Keratinocyte (primary cell): ENCODE measurements at regions not wholly inside any gene's neighbourhood (a gene's known extent, or its start where the extent isn't known, plus 50 kb on each side); places are given as distances from the start of the nearest gene placed in this dataset.

ENCODE experiments used
- DNase-seq: peaks from one replicate; pipeline ENCODE4 v3.0.0-alpha.2; 2011; ENCODE audit warnings: low read depth, missing footprints, low spot score
- FAIRE-seq: peaks from 2 replicates; lab custom pipeline; 2011; peaks lifted over from hg19 to GRCh38; lab: Jason Lieb, UNC
- H2AFZ ChIP-seq: 2 replicates; pipeline ENCODE4 v1.6.0; 2012; ENCODE audit warnings: low read length, control low read depth, inconsistent platforms; ENCODE audit not compliant: control insufficient read depth
- H3K27ac ChIP-seq: 2 replicates; pipeline ENCODE4 v1.5.1; 2011; ENCODE audit warnings: low read length; ENCODE audit not compliant: control insufficient read depth, insufficient read depth
- H3K27me3 ChIP-seq: 3 replicates; pipeline ENCODE4 v1.6.0; 2011; ENCODE audit warnings: low read length; ENCODE audit not compliant: control insufficient read depth, insufficient read depth; ENCODE audit errors: extremely low read depth
- H3K36me3 ChIP-seq, 2 experiments: 2 replicates in 1 of 2; 3 replicates in 1 of 2; pipeline ENCODE4 v1.5.1; 2011; ENCODE audit warnings: low read length in 2 of 2, mild to moderate bottlenecking in 1 of 2; ENCODE audit not compliant: control insufficient read depth in 2 of 2, insufficient read depth in 2 of 2; ENCODE audit errors: extremely low read depth in 1 of 2
- H3K4me1 ChIP-seq: 3 replicates; pipeline ENCODE4 v1.5.1; 2011; ENCODE audit warnings: low read length; ENCODE audit not compliant: control insufficient read depth, insufficient read depth; ENCODE audit errors: extremely low read depth
- H3K4me2 ChIP-seq: 3 replicates; pipeline ENCODE4 v1.6.0; 2011; ENCODE audit warnings: low read depth, low read length; ENCODE audit not compliant: control insufficient read depth, insufficient read depth; ENCODE audit errors: extremely low read depth
- H3K4me3 ChIP-seq, 3 experiments: fragments of 200-600 bp in 1 of 3; sonication (generic) in 1 of 3; 2 replicates in 2 of 3; 3 replicates in 1 of 3; pipeline ENCODE4 v1.5.1; 2011 to 2016; ENCODE audit warnings: low read length in 3 of 3, mild to moderate bottlenecking in 3 of 3, control low read depth in 2 of 3, inconsistent platforms in 1 of 3, low read depth in 1 of 3, mixed read lengths in 1 of 3, mixed run types in 1 of 3, moderate library complexity in 1 of 3; ENCODE audit not compliant: control insufficient read depth in 2 of 3, insufficient read depth in 2 of 3; ENCODE audit errors: extremely low read depth in 1 of 3
- H3K79me2 ChIP-seq: 2 replicates; pipeline ENCODE4 v1.6.0; 2012; ENCODE audit warnings: low read length; ENCODE audit not compliant: control insufficient read depth, insufficient read depth
- H3K9ac ChIP-seq: 3 replicates; pipeline ENCODE4 v1.6.0; 2011; ENCODE audit warnings: low read length; ENCODE audit not compliant: control insufficient read depth, insufficient read depth; ENCODE audit errors: extremely low read depth
- H3K9me1 ChIP-seq: 3 replicates; pipeline ENCODE4 v1.6.0; 2011; ENCODE audit warnings: low read length; ENCODE audit not compliant: control insufficient read depth, insufficient read depth; ENCODE audit errors: extremely low read depth
- H3K9me3 ChIP-seq: 2 replicates; pipeline ENCODE4 v1.5.1; 2012; ENCODE audit warnings: low read depth, low read length; ENCODE audit not compliant: control insufficient read depth
- H4K20me1 ChIP-seq: 3 replicates; pipeline ENCODE4 v1.6.0; 2011; ENCODE audit warnings: low read length; ENCODE audit not compliant: control insufficient read depth, insufficient read depth; ENCODE audit errors: extremely low read depth
- CTCF ChIP-seq, 3 experiments: IDR thresholded peaks in 1 of 3; conservative IDR thresholded peaks in 1 of 3; optimal IDR thresholded peaks in 1 of 3; 2 replicates in 2 of 3; 3 replicates in 1 of 3; pipeline versions ENCODE3 to v1.5.1; 2011; ENCODE audit warnings: low read length in 3 of 3, mild to moderate bottlenecking in 3 of 3, moderate library complexity in 2 of 3, control low read depth in 1 of 3, inconsistent platforms in 1 of 3; ENCODE audit not compliant: insufficient read depth in 2 of 3; ENCODE audit errors: extremely low read depth in 1 of 3
- EZH2 ChIP-seq: IDR thresholded peaks from one replicate; pipeline ENCODE4 v1.6.1; 2012; ENCODE audit warnings: inconsistent platforms, mild to moderate bottlenecking, low read length, moderate library complexity
- dilution Hi-C: fragments of 300-500 bp; cut with MboI; formaldehyde crosslinking; loops from one replicate; pipeline ENCODE4 v1.7.0; 2020; ENCODE audit warnings: low sequenced_read_pairs; ENCODE audit not compliant: extremely low pct_ligation_motif_present

- Histone ChIP-seq H3K79me2 (no peaks in the 10 kb centered on the region), H3K4me3 (no peak overlapping the region), H2AFZ (no peak overlapping the region), H4K20me1 (no peaks in the 10 kb centered on the region), H3K27me3 (no peaks in the 10 kb centered on the region), H3K9ac (no peak overlapping the region), H3K9me1 (no peaks in the 10 kb centered on the region), H3K36me3 (no peaks in the 10 kb centered on the region), H3K4me2 (no peak overlapping the region), H3K27ac (no peak overlapping the region), H3K9me3 (no peaks in the 10 kb centered on the region), H3K4me1 (no peaks in the 10 kb centered on the region)
- FAIRE-seq, result no peak
- DNase-seq, result no peak
- dilution Hi-C loops, result no loop called here
- no peak for TF ChIP-seq CTCF (optimal IDR thresholded peaks at IDR 0.05 in 1 of 3, IDR thresholded peaks at IDR 0.05 in 1 of 3, conservative IDR thresholded peaks at IDR 0.05 in 1 of 3; ENCODE audit: extremely low read depth in 1 of 3, insufficient read depth in 2 of 3, low read length in 3 of 3)
- TF ChIP-seq EZH2, result no peak
Measured at GRCh38 chr9:102459828-102460227, 535.3 kb upstream of the CYLC2 start.

- Histone ChIP-seq H3K4me2 (no peak overlapping the region), H3K27ac (no peak overlapping the region), H3K79me2 (no peaks in the 10 kb centered on the region), H4K20me1 (no peaks in the 10 kb centered on the region), H3K9me1 (no peaks in the 10 kb centered on the region), H3K4me3 (no peak overlapping the region), H3K9ac (no peak overlapping the region), H2AFZ (no peak overlapping the region), H3K27me3 (no peaks in the 10 kb centered on the region), H3K36me3 (no peaks in the 10 kb centered on the region), H3K9me3 (no peaks in the 10 kb centered on the region), H3K4me1 (no peaks in the 10 kb centered on the region)
- FAIRE-seq (no peak), DNase-seq (no peak)
- dilution Hi-C loops, result no loop called here
- TF ChIP-seq CTCF (optimal IDR thresholded peaks at IDR 0.05 in 1 of 3, IDR thresholded peaks at IDR 0.05 in 1 of 3, conservative IDR thresholded peaks at IDR 0.05 in 1 of 3; ENCODE audit: extremely low read depth in 1 of 3, insufficient read depth in 2 of 3, low read length in 3 of 3), result no peak
- TF ChIP-seq EZH2, result no peak
Measured at GRCh38 chr9:102456562-102456961, 538.6 kb upstream of the CYLC2 start.
